Endothelial cell of umbilical vein (primary cell): ENCODE measurements at regions not wholly inside any gene's neighbourhood (a gene's known extent, or its start where the extent isn't known, plus 50 kb on each side); places are given as distances from the start of the nearest gene placed in this dataset.

Experiments
- BruUV-seq: library from RNA; stranded (reverse); fragments of 400-500 nt; replicated peaks from 2 replicates; lab custom pipeline; 2021; lab: Mats Ljungman, UMichigan
- CTCF ChIA-PET: fragments of 300-600, 350-600 bp; sonication (Branson Sonifier 250); formaldehyde crosslinking; loops from one replicate; lab custom pipeline; 2021; ENCODE audit warnings: antibody characterized with exemption, inconsistent platforms; lab: Charles Lee
- POLR2A ChIA-PET: fragments of 300-600, 350-600 bp; sonication (Branson Sonifier 250); formaldehyde crosslinking; loops from one replicate; lab custom pipeline; 2021; ENCODE audit warnings: antibody characterized with exemption, inconsistent platforms; lab: Charles Lee
- DNase-seq: peaks from one replicate; pipeline ENCODE4 v3.0.0-alpha.2; 2011; ENCODE audit warnings: low read depth, low spot score
- FAIRE-seq: peaks from 2 replicates; lab custom pipeline; 2011; peaks lifted over from hg19 to GRCh38; lab: Jason Lieb, UNC
- H2AFZ ChIP-seq: 2 replicates; pipeline ENCODE4 v1.6.0; 2012; ENCODE audit warnings: low read depth, low read length, control low read depth, inconsistent platforms
- H3K27ac ChIP-seq: 2 replicates; pipeline ENCODE4 v1.5.1; 2011; ENCODE audit warnings: low read depth, mild to moderate bottlenecking, control low read depth, low read length, moderate library complexity; ENCODE audit not compliant: insufficient read depth
- H3K27me3 ChIP-seq, 2 experiments: 2 replicates each; pipeline versions ENCODE4 v1.6.0 to v1.6.1; 2011; ENCODE audit warnings: low read length in 2 of 2, mixed read lengths in 1 of 2; ENCODE audit not compliant: control insufficient read depth in 2 of 2, insufficient read depth in 2 of 2
- H3K36me3 ChIP-seq, 2 experiments: 2 replicates in 1 of 2; 3 replicates in 1 of 2; pipeline ENCODE4 v1.5.1; 2011; ENCODE audit warnings: low read length in 2 of 2, mild to moderate bottlenecking in 1 of 2, moderate library complexity in 1 of 2; ENCODE audit not compliant: control insufficient read depth in 2 of 2, insufficient read depth in 2 of 2; ENCODE audit errors: extremely low read depth in 1 of 2
- H3K4me1 ChIP-seq: 3 replicates; pipeline ENCODE4 v1.5.1; 2011; ENCODE audit warnings: mild to moderate bottlenecking, low read length; ENCODE audit not compliant: control insufficient read depth, insufficient read depth; ENCODE audit errors: extremely low read depth
- H3K4me2 ChIP-seq: 2 replicates; pipeline ENCODE4 v1.6.1; 2011; ENCODE audit warnings: low read length, control low read depth, mixed read lengths; ENCODE audit not compliant: insufficient read depth
- H3K4me3 ChIP-seq, 3 experiments: fragments of 200-600 bp in 1 of 3; sonication (generic), shearing (Covaris generic) in 1 of 3; replicated peaks in 1 of 3; 2 replicates each; pipeline ENCODE4 v1.5.1; 2011 to 2016; ENCODE audit warnings: control low read depth in 3 of 3, low read length in 3 of 3, mild to moderate bottlenecking in 2 of 3, inconsistent platforms in 1 of 3, low read depth in 1 of 3, moderate library complexity in 1 of 3; ENCODE audit not compliant: insufficient read depth in 1 of 3
- H3K79me2 ChIP-seq: 2 replicates; pipeline ENCODE4 v1.6.0; 2012; ENCODE audit warnings: low read length, inconsistent platforms; ENCODE audit not compliant: control insufficient read depth, insufficient read depth
- H3K9ac ChIP-seq: replicated peaks from 2 replicates; pipeline ENCODE3; 2011; ENCODE audit warnings: low read length, control low read depth; ENCODE audit not compliant: insufficient read depth; ENCODE audit errors: extremely low read depth
- H3K9me1 ChIP-seq: replicated peaks from 3 replicates; pipeline ENCODE4 v1.6.0; 2011; ENCODE audit warnings: mild to moderate bottlenecking, low read length; ENCODE audit not compliant: control insufficient read depth, insufficient read depth; ENCODE audit errors: extremely low read depth
- H3K9me3 ChIP-seq: replicated peaks from 2 replicates; pipeline ENCODE4 v1.5.1; 2012; ENCODE audit warnings: low read length, inconsistent platforms; ENCODE audit not compliant: control insufficient read depth, insufficient read depth
- H4K20me1 ChIP-seq: replicated peaks from 2 replicates; pipeline ENCODE3; 2011; ENCODE audit warnings: mild to moderate bottlenecking, low read length; ENCODE audit not compliant: control insufficient read depth, insufficient read depth; ENCODE audit errors: extremely low read depth
- EZH2 ChIP-seq: IDR thresholded peaks from 2 replicates; pipeline ENCODE4 v1.6.1; 2012; ENCODE audit warnings: borderline replicate concordance, low read depth, mild to moderate bottlenecking, moderate library complexity, low read length, inconsistent platforms; ENCODE audit not compliant: severe bottlenecking
- FOS ChIP-seq: IDR thresholded peaks from 2 replicates; pipeline ENCODE4 v1.6.1; 2011; ENCODE audit warnings: mild to moderate bottlenecking, low read length, moderate library complexity, borderline replicate concordance; ENCODE audit not compliant: insufficient read depth
- GATA2 ChIP-seq: IDR thresholded peaks from 2 replicates; pipeline ENCODE4 v1.7.0; 2011; ENCODE audit warnings: low read depth, mild to moderate bottlenecking, moderate library complexity, mixed read lengths, low read length; ENCODE audit not compliant: insufficient read length, insufficient read depth
- JUN ChIP-seq: IDR thresholded peaks from 2 replicates; pipeline ENCODE4 v1.6.1; 2011; ENCODE audit warnings: borderline replicate concordance, low read depth; ENCODE audit not compliant: insufficient read length, insufficient read depth
- MAX ChIP-seq: IDR thresholded peaks from 2 replicates; pipeline ENCODE4 v1.6.1; 2011; ENCODE audit not compliant: insufficient read depth, insufficient read length
- MYC ChIP-seq: IDR thresholded peaks from one replicate; pipeline ENCODE4 v1.6.1; 2011; ENCODE audit warnings: mild to moderate bottlenecking, low read depth, low read length
- POLR2A ChIP-seq: IDR thresholded peaks from 2 replicates; pipeline ENCODE4 v1.6.1; 2012; ENCODE audit warnings: low read depth, mild to moderate bottlenecking, control low read depth, low read length
- POLR2AphosphoS5 ChIP-seq: IDR thresholded peaks from 2 replicates; pipeline ENCODE4 v1.6.1; 2012; ENCODE audit warnings: low read depth, mild to moderate bottlenecking, control low read depth, low read length, moderate library complexity; ENCODE audit not compliant: insufficient read depth
- dilution Hi-C: fragments of 300-500 bp; cut with MboI; formaldehyde crosslinking; loops from one replicate; pipeline ENCODE4 v1.15.0; 2019; ENCODE audit warnings: low sequenced_read_pairs; ENCODE audit not compliant: extremely low pct_ligation_motif_present
- intact Hi-C: fragments of 100-400 bp; cut with micrococcal nuclease; formaldehyde crosslinking; loops from one replicate; pipeline ENCODE4 v1.10.0; 2022
- TF ChIP-seq, protein P1 (sequence below), 2 donors: IDR thresholded peaks; 1 replicate in 1 of 2; 2 replicates in 1 of 2; pipeline ENCODE4 v1.5.1; 2011; ENCODE audit warnings: low read length in 2 of 2, mild to moderate bottlenecking in 2 of 2, moderate library complexity in 2 of 2, control low read depth in 1 of 2, inconsistent platforms in 1 of 2, low read depth in 1 of 2; ENCODE audit not compliant: insufficient read depth in 1 of 2; ENCODE audit errors: extremely low read depth in 1 of 2

DNA sequence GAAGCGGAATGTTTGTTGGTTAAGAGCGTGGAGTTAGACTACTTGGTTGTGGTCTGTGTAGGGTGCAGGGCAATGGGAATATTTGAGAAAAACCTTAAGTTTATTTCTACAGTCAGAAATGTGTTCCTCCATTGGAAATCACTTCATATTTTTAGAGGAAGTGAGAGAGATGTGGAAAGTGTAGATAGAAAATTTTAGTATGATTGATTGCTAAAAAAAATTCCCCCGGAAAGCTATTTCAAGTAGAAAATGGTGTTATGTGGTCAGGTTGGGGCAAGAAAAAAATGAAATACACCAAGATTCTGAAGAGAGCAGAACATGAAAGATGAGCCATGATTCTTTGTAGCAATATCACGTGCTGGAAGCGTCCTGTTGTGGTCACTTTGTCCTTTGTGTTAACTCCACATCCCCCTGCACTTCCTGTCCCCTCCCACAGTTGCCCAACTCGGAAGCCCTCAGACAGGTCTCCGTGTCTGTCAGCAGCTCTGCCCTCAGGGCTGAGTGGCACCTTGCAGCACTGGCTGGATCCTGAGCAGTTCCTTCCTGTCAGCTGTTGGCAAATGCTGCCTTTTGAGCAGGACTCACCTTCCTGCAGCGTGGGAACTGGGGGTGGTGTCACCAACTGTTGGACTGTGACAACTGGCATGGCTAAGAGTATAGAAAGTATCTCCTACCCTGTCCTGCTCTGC lies 137.5 kb upstream of the SLC24A3 start:
- ChIA-PET POLR2A (no interaction called here), CTCF (no interaction called here)
- no TSS peak for BruUV-seq
- Histone ChIP-seq H3K4me2 (no peak overlapping the region), H4K20me1 (no peaks in the 10 kb centered on the region), H3K9me3 (no peaks in the 10 kb centered on the region), H3K4me1 (no peaks in the 10 kb centered on the region), H3K27ac (no peak overlapping the region), H2AFZ (no peak overlapping the region), H3K9ac (no peak overlapping the region), H3K4me3 (no peak overlapping the region), H3K9me1 (no peaks in the 10 kb centered on the region), H3K79me2 (no peaks in the 10 kb centered on the region), H3K27me3 (no peaks in the 10 kb centered on the region), H3K36me3 (no peaks in the 10 kb centered on the region)
- TF ChIP-seq MAX (no peak), POLR2AphosphoS5 (no peak), JUN (no peak), GATA2 (no peak), POLR2A (no peak)
- no peak for DNase-seq
- intact Hi-C loops (no loop called here), dilution Hi-C loops (no loop called here)
- FAIRE-seq, result no peak

- no TSS peak for BruUV-seq
- no peak for DNase-seq
- H3K79me2 ChIP-seq, result no peaks in the 10 kb centered on the region
- H3K9me3 ChIP-seq, result no peaks in the 10 kb centered on the region
- H3K4me3 ChIP-seq, result no peak overlapping the region
- no peak overlapping the region for H2AFZ ChIP-seq
- H4K20me1 ChIP-seq, result no peaks in the 10 kb centered on the region
- intact Hi-C loops, result no loop called here
- H3K9me1 ChIP-seq, result no peaks in the 10 kb centered on the region
- no peak for FAIRE-seq
- TF ChIP-seq EZH2 (no peak), POLR2A (no peak), POLR2AphosphoS5 (no peak), GATA2 (no peak), MAX (no peak), JUN (no peak), FOS (no peak), MYC (no peak)
- TF ChIP-seq, protein P1, sequence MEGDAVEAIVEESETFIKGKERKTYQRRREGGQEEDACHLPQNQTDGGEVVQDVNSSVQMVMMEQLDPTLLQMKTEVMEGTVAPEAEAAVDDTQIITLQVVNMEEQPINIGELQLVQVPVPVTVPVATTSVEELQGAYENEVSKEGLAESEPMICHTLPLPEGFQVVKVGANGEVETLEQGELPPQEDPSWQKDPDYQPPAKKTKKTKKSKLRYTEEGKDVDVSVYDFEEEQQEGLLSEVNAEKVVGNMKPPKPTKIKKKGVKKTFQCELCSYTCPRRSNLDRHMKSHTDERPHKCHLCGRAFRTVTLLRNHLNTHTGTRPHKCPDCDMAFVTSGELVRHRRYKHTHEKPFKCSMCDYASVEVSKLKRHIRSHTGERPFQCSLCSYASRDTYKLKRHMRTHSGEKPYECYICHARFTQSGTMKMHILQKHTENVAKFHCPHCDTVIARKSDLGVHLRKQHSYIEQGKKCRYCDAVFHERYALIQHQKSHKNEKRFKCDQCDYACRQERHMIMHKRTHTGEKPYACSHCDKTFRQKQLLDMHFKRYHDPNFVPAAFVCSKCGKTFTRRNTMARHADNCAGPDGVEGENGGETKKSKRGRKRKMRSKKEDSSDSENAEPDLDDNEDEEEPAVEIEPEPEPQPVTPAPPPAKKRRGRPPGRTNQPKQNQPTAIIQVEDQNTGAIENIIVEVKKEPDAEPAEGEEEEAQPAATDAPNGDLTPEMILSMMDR (IDR thresholded peaks at IDR 0.05; ENCODE audit: extremely low read depth in 1 of 2, insufficient read depth in 1 of 2, low read depth in 1 of 2, low read length in 2 of 2), result no peak
- no peak overlapping the region for H3K27ac ChIP-seq
- H3K36me3 ChIP-seq, result no peaks in the 10 kb centered on the region
- H3K4me1 ChIP-seq, result no peaks in the 10 kb centered on the region
- ChIA-PET CTCF (no interaction called here), POLR2A (no interaction called here)
- dilution Hi-C loops, result no loop called here
- H3K27me3 ChIP-seq, result no peaks in the 10 kb centered on the region
- no peak overlapping the region for H3K4me2 ChIP-seq
- H3K9ac ChIP-seq, result no peak overlapping the region
These were observed 134.8 kb upstream of the SLC24A3 start for GRCh38 chr20:19077370-19078220.
